CD14-positive monocyte (primary cell): ENCODE measurements at regions not wholly inside any gene's neighbourhood (a gene's known extent, or its start where the extent isn't known, plus 50 kb on each side); places are given as distances from the start of the nearest gene placed in this dataset.

Source experiments
- DNase-seq, 3 donors: peaks; one replicate each; pipeline ENCODE4 v3.0.0-alpha.2; 2011 to 2022
- H2AFZ ChIP-seq: 2 replicates; pipeline ENCODE4 v1.6.0; 2012; ENCODE audit warnings: mild to moderate bottlenecking, low read depth, low read length, inconsistent platforms; ENCODE audit not compliant: insufficient read depth, poor library complexity, severe bottlenecking
- H3K27ac ChIP-seq, 2 donors: 1 replicate in 1 of 2; 2 replicates in 1 of 2; pipeline ENCODE4 v1.5.1; 2012 to 2013; ENCODE audit warnings: low read length in 2 of 2, control low read depth in 1 of 2, inconsistent platforms in 1 of 2, low read depth in 1 of 2, mild to moderate bottlenecking in 1 of 2
- H3K27me3 ChIP-seq, 2 donors: one replicate each; pipeline versions ENCODE4 v1.6.0 to v1.6.1; 2011 to 2013; ENCODE audit warnings: low read length in 2 of 2; ENCODE audit not compliant: control insufficient read depth in 2 of 2, insufficient read depth in 2 of 2
- H3K36me3 ChIP-seq, 2 donors: replicated peaks in 1 of 2; 1 replicate in 1 of 2; 2 replicates in 1 of 2; pipeline versions ENCODE4 v1.5.1 to v1.6.1; 2012 to 2013; ENCODE audit warnings: low read length in 2 of 2, control low read depth in 1 of 2, inconsistent platforms in 1 of 2, mild to moderate bottlenecking in 1 of 2; ENCODE audit not compliant: insufficient read depth in 2 of 2, control insufficient read depth in 1 of 2
- H3K4me1 ChIP-seq, 2 donors: 1 replicate in 1 of 2; 2 replicates in 1 of 2; pipeline versions ENCODE4 v1.5.1 to v1.6.1; 2012 to 2013; ENCODE audit warnings: low read length in 2 of 2, control low read depth in 1 of 2, inconsistent platforms in 1 of 2, mild to moderate bottlenecking in 1 of 2, moderate library complexity in 1 of 2; ENCODE audit not compliant: insufficient read depth in 2 of 2, control insufficient read depth in 1 of 2
- H3K4me2 ChIP-seq: replicated peaks from 2 replicates; pipeline ENCODE3; 2012; ENCODE audit warnings: low read length, moderate library complexity, mild to moderate bottlenecking; ENCODE audit not compliant: poor library complexity, severe bottlenecking; ENCODE audit errors: extremely low read depth
- H3K4me3 ChIP-seq, 3 experiments: fragments of 200-600 bp in 1 of 3; sonication (generic) in 1 of 3; replicated peaks in 1 of 3; 1 replicate in 2 of 3; 2 replicates in 1 of 3; pipeline ENCODE4 v1.5.1; 2011 to 2013; ENCODE audit warnings: low read length in 3 of 3, mild to moderate bottlenecking in 3 of 3, control low read depth in 2 of 3, low read depth in 2 of 3, inconsistent platforms in 1 of 3, moderate library complexity in 1 of 3
- H3K79me2 ChIP-seq: 2 replicates; pipeline ENCODE4 v1.6.0; 2012; ENCODE audit warnings: mild to moderate bottlenecking, control low read depth, inconsistent platforms, low read length, moderate library complexity; ENCODE audit not compliant: insufficient read depth
- H3K9ac ChIP-seq: 2 replicates; pipeline ENCODE4 v1.6.0; 2017; ENCODE audit warnings: low read length, mild to moderate bottlenecking; ENCODE audit not compliant: insufficient read depth, poor library complexity, severe bottlenecking
- H3K9me3 ChIP-seq, 2 donors: replicated peaks in 1 of 2; 1 replicate in 1 of 2; 2 replicates in 1 of 2; pipeline versions ENCODE4 v1.5.1 to v1.6.1; 2012 to 2013; ENCODE audit warnings: low read length in 2 of 2, control low read depth in 1 of 2; ENCODE audit not compliant: control insufficient read depth in 1 of 2, insufficient read depth in 1 of 2
- H4K20me1 ChIP-seq: 2 replicates; pipeline ENCODE4 v1.6.0; 2012; ENCODE audit warnings: mild to moderate bottlenecking, low read length, control low read depth, moderate library complexity; ENCODE audit not compliant: insufficient read depth
- H3K27ac Mint-ChIP-seq, 7 donors: one replicate each; pipeline ENCODE4 v1.8.0; 2020; ENCODE audit warnings: mild to moderate bottlenecking in 7 of 7, mixed read lengths in 7 of 7, moderate library complexity in 6 of 7, inconsistent platforms in 2 of 7
- H3K27me3 Mint-ChIP-seq, 3 donors: one replicate each; pipeline ENCODE4 v1.8.0; 2021 to 2022; ENCODE audit warnings: low read depth in 3 of 3, mild to moderate bottlenecking in 3 of 3, mixed read lengths in 3 of 3, moderate library complexity in 3 of 3, inconsistent platforms in 1 of 3
- H3K36me3 Mint-ChIP-seq, 2 donors: one replicate each; pipeline ENCODE4 v1.8.0; 2020; ENCODE audit warnings: mixed read lengths in 2 of 2, inconsistent platforms in 1 of 2, mild to moderate bottlenecking in 1 of 2
- H3K4me1 Mint-ChIP-seq: one replicate; pipeline ENCODE4 v1.8.0; 2020; ENCODE audit warnings: mild to moderate bottlenecking, mixed read lengths
- H3K4me3 Mint-ChIP-seq, 2 donors: one replicate each; pipeline ENCODE4 v1.8.0; 2020; ENCODE audit warnings: mild to moderate bottlenecking in 2 of 2, mixed read lengths in 2 of 2, moderate library complexity in 1 of 2
- H3K9me3 Mint-ChIP-seq, 7 donors: one replicate each; pipeline ENCODE4 v1.8.0; 2020 to 2022; ENCODE audit warnings: mixed read lengths in 7 of 7, mild to moderate bottlenecking in 6 of 7, moderate library complexity in 6 of 7, inconsistent platforms in 2 of 7
- WGBS: methylation state at CpG from one replicate; pipeline ENCODE4 v1.1.5; 2013; ENCODE audit warnings: missing lambda C conversion rate; ENCODE audit not compliant: insufficient coverage; 5-methylcytosine and 5-hydroxymethylcytosine counted together
- intact Hi-C, 2 donors: fragments of 100-400 bp; cut with micrococcal nuclease; formaldehyde crosslinking; loops; one replicate each; pipeline versions ENCODE4 v1.15.0 to v1.15.1; 2023
- TF ChIP-seq, protein P1 (sequence below): fragments of 200-600 bp; IDR thresholded peaks from one replicate; pipeline ENCODE4 v1.8.0; 2022; ENCODE audit warnings: antibody characterized with exemption, mild to moderate bottlenecking

- DNase-seq = no peak
- H3K4me3 ChIP-seq = no peak overlapping the region
- TF ChIP-seq, protein P1, sequence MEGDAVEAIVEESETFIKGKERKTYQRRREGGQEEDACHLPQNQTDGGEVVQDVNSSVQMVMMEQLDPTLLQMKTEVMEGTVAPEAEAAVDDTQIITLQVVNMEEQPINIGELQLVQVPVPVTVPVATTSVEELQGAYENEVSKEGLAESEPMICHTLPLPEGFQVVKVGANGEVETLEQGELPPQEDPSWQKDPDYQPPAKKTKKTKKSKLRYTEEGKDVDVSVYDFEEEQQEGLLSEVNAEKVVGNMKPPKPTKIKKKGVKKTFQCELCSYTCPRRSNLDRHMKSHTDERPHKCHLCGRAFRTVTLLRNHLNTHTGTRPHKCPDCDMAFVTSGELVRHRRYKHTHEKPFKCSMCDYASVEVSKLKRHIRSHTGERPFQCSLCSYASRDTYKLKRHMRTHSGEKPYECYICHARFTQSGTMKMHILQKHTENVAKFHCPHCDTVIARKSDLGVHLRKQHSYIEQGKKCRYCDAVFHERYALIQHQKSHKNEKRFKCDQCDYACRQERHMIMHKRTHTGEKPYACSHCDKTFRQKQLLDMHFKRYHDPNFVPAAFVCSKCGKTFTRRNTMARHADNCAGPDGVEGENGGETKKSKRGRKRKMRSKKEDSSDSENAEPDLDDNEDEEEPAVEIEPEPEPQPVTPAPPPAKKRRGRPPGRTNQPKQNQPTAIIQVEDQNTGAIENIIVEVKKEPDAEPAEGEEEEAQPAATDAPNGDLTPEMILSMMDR = no peak
- peaks cover 1 to 3% (median 3%) of the 10 kb centered on the region in 3 donors for H3K27me3 Mint-ChIP-seq
- H3K4me2 ChIP-seq = no peak overlapping the region
- H3K27me3 ChIP-seq = no peaks in the 10 kb centered on the region
- H3K4me1 ChIP-seq = no peaks in the 10 kb centered on the region
- no CpG with 5 or more reads among the region's 4 CpGs for WGBS
- no peaks in the 10 kb centered on the region for H4K20me1 ChIP-seq
- intact Hi-C loops = loop anchor here in 1 of 2 donors (5.0 kb wide), 1 partner anchor 210 kb away; no protein-coding TSS in a partner anchor
- H3K9ac ChIP-seq = no peak overlapping the region
- no peaks in the 10 kb centered on the region for H3K36me3 Mint-ChIP-seq
- H3K9me3 Mint-ChIP-seq = no peaks in the 10 kb centered on the region
- no peak overlapping the region for H2AFZ ChIP-seq
- H3K9me3 ChIP-seq = no peaks in the 10 kb centered on the region
- H3K4me3 Mint-ChIP-seq = no peak overlapping the region
- H3K4me1 Mint-ChIP-seq = peaks cover 2% of the 10 kb centered on the region
- no peaks in the 10 kb centered on the region for H3K79me2 ChIP-seq
- H3K36me3 ChIP-seq = no peaks in the 10 kb centered on the region
- no peak overlapping the region for H3K27ac ChIP-seq
- no peak overlapping the region for H3K27ac Mint-ChIP-seq
Observed at GRCh38 chr6:97396880-97397279, 113.9 kb upstream of the MMS22L start.

GRCh38 chr6:97399208-97399607 is 116.2 kb upstream of the MMS22L start:
- H3K36me3 ChIP-seq = no peaks in the 10 kb centered on the region
- H4K20me1 ChIP-seq = no peaks in the 10 kb centered on the region
- Mint-ChIP-seq H3K27ac (no peak overlapping the region), H3K36me3 (no peaks in the 10 kb centered on the region), H3K4me1 (peaks cover 2% of the 10 kb centered on the region), H3K4me3 (no peak overlapping the region), H3K27me3 (peaks cover 0 to 1% (median 0%) of the 10 kb centered on the region in 3 donors), H3K9me3 (no peaks in the 10 kb centered on the region)
- H3K27me3 ChIP-seq = no peaks in the 10 kb centered on the region
- H3K79me2 ChIP-seq = no peaks in the 10 kb centered on the region
- 100% methylated on average over 1 of the region's 2 CpGs for WGBS
- no peaks in the 10 kb centered on the region for H3K9me3 ChIP-seq
- no peak for DNase-seq
- no peak overlapping the region for H3K4me3 ChIP-seq
- no peak overlapping the region for H3K27ac ChIP-seq
- H2AFZ ChIP-seq = no peak overlapping the region
- TF ChIP-seq, protein P1 = no peak
- H3K4me1 ChIP-seq = no peaks in the 10 kb centered on the region
- H3K4me2 ChIP-seq = no peak overlapping the region
- H3K9ac ChIP-seq = no peak overlapping the region
- intact Hi-C loops = loop anchor here in 1 of 2 donors (5.0 kb wide), 1 partner anchor 212 kb away; no protein-coding TSS in a partner anchor
